ENCODE measurements at regions not wholly inside any gene's neighbourhood (a gene's known extent, or its start where the extent isn't known, plus 50 kb on each side); places are given as distances from the start of the nearest gene placed in this dataset.

- peak in 1 of 3 donors; percentile 57 for DNase-seq
These were observed 126.7 kb downstream of the PJA2 start for GRCh38 chr5:109283086-109283485.

GRCh38 chr5:109281136-109281690, 128.6 kb downstream of the PJA2 start:
- DNase-seq, result no peak

DNA sequence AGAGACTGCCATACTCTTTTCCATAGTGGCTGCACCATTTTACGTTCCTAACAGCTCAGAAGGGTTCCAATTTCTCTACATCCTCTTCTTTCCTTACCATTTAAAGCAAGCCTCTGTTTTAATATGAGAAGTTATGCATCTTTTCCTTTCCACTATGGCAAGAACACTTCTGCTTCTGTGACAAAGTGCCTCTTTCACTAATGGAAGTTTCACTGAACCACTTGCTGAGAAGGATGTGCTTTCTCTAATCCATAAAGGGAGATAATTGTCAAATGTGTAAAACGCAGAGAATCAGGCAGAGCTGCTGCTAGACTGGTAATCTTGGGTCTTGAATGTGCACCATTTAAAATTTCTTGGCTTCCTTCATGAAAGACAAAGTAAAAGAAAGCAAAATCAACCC, 131.6 kb downstream of the PJA2 start:
- no peak for DNase-seq

DNA sequence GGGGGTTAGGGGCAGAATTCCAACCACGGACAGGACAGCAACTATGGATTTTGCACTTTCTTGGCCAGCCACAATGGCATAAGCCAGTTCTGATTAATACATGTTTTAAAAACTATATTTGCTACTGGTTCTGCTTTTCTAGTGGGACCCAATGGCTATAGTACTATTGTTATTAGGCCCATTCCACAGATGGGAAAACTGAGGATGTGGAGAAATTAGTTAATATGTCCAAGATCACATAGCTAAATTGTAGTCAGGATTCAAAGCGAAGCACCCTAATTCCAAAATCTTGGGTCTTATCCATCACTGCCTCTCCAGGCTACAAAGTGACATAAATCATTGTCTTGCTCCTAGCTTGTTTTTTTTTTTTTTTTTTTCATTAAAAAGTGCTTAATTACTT, 133.9 kb downstream of the PJA2 start:
- no peak for DNase-seq

GRCh38 chr5:109273594-109273993, 136.2 kb downstream of the PJA2 start:
- no peak for DNase-seq

- DNase-seq, result no peak
These were observed 142.5 kb downstream of the PJA2 start for GRCh38 chr5:109267283-109267682.

- DNase-seq, result no peak
These were observed 151.0 kb downstream of the PJA2 start for GRCh38 chr5:109258755-109259154.

- no peak for DNase-seq
These were observed 153.3 kb downstream of the PJA2 start for GRCh38 chr5:109256486-109256885.

GRCh38 chr5:109254511-109254910, 155.3 kb downstream of the PJA2 start:
- peak in 1 of 3 donors; percentile 20 for DNase-seq

- no peak for DNase-seq
These were observed 156.5 kb downstream of the PJA2 start for GRCh38 chr5:109253262-109253661.

- DNase-seq, result no peak
These were observed 157.0 kb downstream of the PJA2 start for GRCh38 chr5:109252731-109253130.

- no peak for DNase-seq
These were observed 159.0 kb downstream of the PJA2 start for GRCh38 chr5:109250533-109251329.

- DNase-seq, result no peak
These were observed 159.7 kb downstream of the PJA2 start for GRCh38 chr5:109250080-109250479.

DNA sequence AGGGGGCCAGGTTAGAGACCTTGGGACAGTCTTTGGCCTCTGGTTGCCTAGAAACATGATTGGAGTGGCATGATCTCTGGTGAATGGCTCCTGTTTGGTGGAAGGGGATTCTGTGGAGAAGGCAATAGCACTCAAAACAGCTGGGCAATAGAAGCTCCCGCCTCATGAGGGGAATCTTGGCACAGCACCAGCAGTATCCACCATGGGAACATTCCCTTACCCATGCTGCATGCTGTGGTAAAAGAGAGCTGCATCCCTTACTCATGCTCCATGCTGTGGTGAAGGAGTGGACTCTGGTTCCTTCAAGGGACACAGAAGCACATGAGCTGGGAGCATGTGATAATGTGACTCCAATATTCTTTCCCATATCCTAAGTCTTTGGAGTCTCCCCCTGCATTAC, 160.6 kb downstream of the PJA2 start:
- no peak for DNase-seq

- DNase-seq, result no peak
These were observed 161.8 kb downstream of the PJA2 start for GRCh38 chr5:109247986-109248385.

GRCh38 chr5:109246841-109247592, 162.8 kb downstream of the PJA2 start:
- DNase-seq, result no peak

Data from muscle of back (tissue), 3 donors.